NOMO-1 (cell line): ENCODE measurements at regions not wholly inside any gene's neighbourhood (a gene's known extent, or its start where the extent isn't known, plus 50 kb on each side); places are given as distances from the start of the nearest gene placed in this dataset.

Experiments
- DNase-seq, 2 experiments: peaks; one replicate each; lab custom pipeline; 2025; ENCODE audit not compliant: unreplicated experiment in 2 of 2; lab: John Stamatoyannopoulos, UW

- DNase-seq = no peak
Observed at GRCh38 chr1:55957276-55957675, 622.1 kb downstream of the PLPP3 start.

- DNase-seq = no peak
Observed at GRCh38 chr1:55955016-55955621, 624.2 kb downstream of the PLPP3 start.

GRCh38 chr1:55951291-55951690 is 628.1 kb downstream of the PLPP3 start:
- DNase-seq = no peak

- no peak for DNase-seq
Observed at GRCh38 chr1:55947446-55947845, 631.9 kb downstream of the PLPP3 start.

- no peak for DNase-seq
Observed at GRCh38 chr1:55943721-55944435, 635.5 kb downstream of the PLPP3 start.

- DNase-seq = no peak
Observed at GRCh38 chr1:55943012-55943411, 636.4 kb downstream of the PLPP3 start.

GRCh38 chr1:55939866-55940265 is 639.5 kb downstream of the PLPP3 start:
- no peak for DNase-seq

- DNase-seq = no peak
Observed at GRCh38 chr1:55938861-55939260, 640.5 kb downstream of the PLPP3 start.

- no peak for DNase-seq
Observed at GRCh38 chr1:55938376-55938850, 641.0 kb downstream of the PLPP3 start.

GRCh38 chr1:55937840-55938375 is 641.5 kb downstream of the PLPP3 start:
- no peak for DNase-seq

GRCh38 chr1:55935236-55935635 is 644.1 kb downstream of the PLPP3 start:
- no peak for DNase-seq

- no peak for DNase-seq
Observed at GRCh38 chr1:55932402-55932801, 647.0 kb downstream of the PLPP3 start.

- no peak for DNase-seq
Observed at GRCh38 chr1:55931081-55931940, 648.1 kb downstream of the PLPP3 start.

- no peak for DNase-seq
Observed at GRCh38 chr1:55929652-55930051, 649.7 kb downstream of the PLPP3 start.

GRCh38 chr1:55928576-55928975 is 650.8 kb downstream of the PLPP3 start:
- no peak for DNase-seq

GRCh38 chr1:55927702-55928290 is 651.6 kb downstream of the PLPP3 start:
- DNase-seq = no peak

GRCh38 chr1:55926906-55927471 is 652.4 kb downstream of the PLPP3 start:
- DNase-seq = no peak

GRCh38 chr1:55916907-55917306 is 662.5 kb downstream of the PLPP3 start:
- DNase-seq = no peak

GRCh38 chr1:55916481-55916880 is 662.9 kb downstream of the PLPP3 start:
- DNase-seq = no peak

GRCh38 chr1:55913565-55913964 is 665.8 kb downstream of the PLPP3 start:
- no peak for DNase-seq

GRCh38 chr1:55912438-55912837 is 666.9 kb downstream of the PLPP3 start:
- no peak for DNase-seq
